HEK293T (cell line): ENCODE measurements at regions not wholly inside any gene's neighbourhood (a gene's known extent, or its start where the extent isn't known, plus 50 kb on each side); places are given as distances from the start of the nearest gene placed in this dataset.

Experiments
- CTCF ChIA-PET: fragments of 350-600 bp; formaldehyde crosslinking; extraction: SDS; loops from one replicate; lab custom pipeline; 2021; ENCODE audit warnings: antibody characterized with exemption, inconsistent platforms; lab: Yijun Ruan, JAX
- POLR2A ChIA-PET: fragments of 350-600 bp; formaldehyde crosslinking; extraction: SDS; loops from one replicate; lab custom pipeline; 2020; ENCODE audit warnings: antibody characterized with exemption, inconsistent platforms; lab: Yijun Ruan, JAX
- DNase-seq: peaks from one replicate; pipeline ENCODE4 v3.0.0; 2012; ENCODE audit warnings: mixed read lengths; ENCODE audit errors: extremely low spot score
- ARNT ChIP-seq: fragments of 450-650 bp; IDR thresholded peaks from 2 replicates; pipeline ENCODE4 v1.6.1; 2017; ENCODE audit warnings: mild to moderate bottlenecking
- BHLHE40 ChIP-seq: fragments of 450-650 bp; IDR thresholded peaks from 2 replicates; pipeline ENCODE4 v1.6.1; 2016; ENCODE audit warnings: mild to moderate bottlenecking, moderate library complexity, borderline replicate concordance
- CTBP1 ChIP-seq: fragments of 450-650 bp; IDR thresholded peaks from 2 replicates; pipeline ENCODE4 v1.6.1; 2016; ENCODE audit warnings: borderline replicate concordance
- ELF4 ChIP-seq: fragments of 450-650 bp; IDR thresholded peaks from 2 replicates; pipeline ENCODE4 v1.6.1; 2017; ENCODE audit warnings: antibody characterized with exemption
- FOXA1 ChIP-seq: fragments of 450-650 bp; IDR thresholded peaks from 2 replicates; pipeline ENCODE4 v1.6.1; 2016; ENCODE audit warnings: mild to moderate bottlenecking
- FOXK2 ChIP-seq: fragments of 450-650 bp; IDR thresholded peaks from 2 replicates; pipeline ENCODE4 v1.6.1; 2016; ENCODE audit warnings: mild to moderate bottlenecking
- FOXM1 ChIP-seq: fragments of 450-650 bp; IDR thresholded peaks from 2 replicates; pipeline ENCODE4 v1.6.1; 2017; ENCODE audit warnings: mild to moderate bottlenecking, borderline replicate concordance
- HDGF ChIP-seq: fragments of 450-650 bp; IDR thresholded peaks from 2 replicates; pipeline ENCODE4 v1.6.1; 2017; ENCODE audit warnings: antibody characterized with exemption, borderline replicate concordance
- L3MBTL2 ChIP-seq: fragments of 450-650 bp; conservative IDR thresholded peaks from 2 replicates; pipeline ENCODE4 v1.6.1; 2016; ENCODE audit warnings: mild to moderate bottlenecking
- LEF1 ChIP-seq: fragments of 450-650 bp; IDR thresholded peaks from 2 replicates; pipeline ENCODE4 v1.6.1; 2017; ENCODE audit warnings: mild to moderate bottlenecking, borderline replicate concordance
- NFRKB ChIP-seq: fragments of 450-650 bp; IDR thresholded peaks from 2 replicates; pipeline ENCODE4 v1.6.1; 2016; ENCODE audit warnings: mild to moderate bottlenecking, moderate library complexity
- PKNOX1 ChIP-seq: fragments of 450-650 bp; IDR thresholded peaks from 2 replicates; pipeline ENCODE4 v1.6.1; 2016
- SP1 ChIP-seq: fragments of 450-650 bp; IDR thresholded peaks from 2 replicates; pipeline ENCODE4 v1.6.1; 2017
- SUZ12 ChIP-seq: fragments of 450-650 bp; IDR thresholded peaks from 2 replicates; pipeline ENCODE4 v1.6.1; 2016; ENCODE audit warnings: mild to moderate bottlenecking
- TARDBP ChIP-seq: fragments of 450-650 bp; IDR thresholded peaks from 2 replicates; pipeline ENCODE4 v1.6.1; 2016
- ZNF384 ChIP-seq: fragments of 450-650 bp; IDR thresholded peaks from 2 replicates; pipeline ENCODE4 v1.6.1; 2016

- TF ChIP-seq ZNF384 (no peak), ARNT (no peak), NFRKB (no peak), FOXA1 (no peak), L3MBTL2 (no peak), BHLHE40 (no peak), FOXM1 (no peak), PKNOX1 (no peak), SUZ12 (no peak), ELF4 (no peak), CTBP1 (no peak), LEF1 (no peak), SP1 (no peak), HDGF (no peak), TARDBP (no peak), FOXK2 (no peak)
- POLR2A ChIA-PET = no interaction called here
- no peak for DNase-seq
- CTCF ChIA-PET = no interaction called here
Observed at GRCh38 chr20:11448554-11448953, 469.1 kb upstream of the BTBD3 start.

- ChIA-PET POLR2A (no interaction called here), CTCF (no interaction called here)
- no peak for TF ChIP-seq FOXM1
- no peak for TF ChIP-seq HDGF
- no peak for TF ChIP-seq LEF1
- TF ChIP-seq FOXK2 = no peak
- no peak for TF ChIP-seq ELF4
- TF ChIP-seq ARNT = no peak
- no peak for TF ChIP-seq PKNOX1
- no peak for TF ChIP-seq L3MBTL2
- no peak for TF ChIP-seq SUZ12
- no peak for TF ChIP-seq TARDBP
- TF ChIP-seq SP1 = no peak
- TF ChIP-seq BHLHE40 = no peak
- no peak for TF ChIP-seq ZNF384
- DNase-seq = no peak
Observed at GRCh38 chr20:11451793-11452291, 465.9 kb upstream of the BTBD3 start.

GRCh38 chr20:11452326-11452725 is 465.4 kb upstream of the BTBD3 start:
- ChIA-PET POLR2A (no interaction called here), CTCF (no interaction called here)
- TF ChIP-seq ARNT (no peak), ELF4 (no peak), PKNOX1 (no peak), NFRKB (no peak), LEF1 (no peak), BHLHE40 (no peak), ZNF384 (no peak), FOXK2 (no peak), CTBP1 (no peak), L3MBTL2 (no peak), SP1 (no peak), FOXA1 (no peak), SUZ12 (no peak), FOXM1 (no peak), TARDBP (no peak), HDGF (no peak)
- no peak for DNase-seq

GRCh38 chr20:11453430-11453829 is 464.3 kb upstream of the BTBD3 start:
- DNase-seq = no peak
- ChIA-PET POLR2A (no interaction called here), CTCF (no interaction called here)
- no peak for TF ChIP-seq BHLHE40
- TF ChIP-seq SP1 = no peak

GRCh38 chr20:11454966-11455799 is 462.5 kb upstream of the BTBD3 start:
- DNase-seq = no peak
- ChIA-PET POLR2A (interaction anchor here (0.6 kb wide), 1 partner anchor 76 kb away, joined by 3 read pairs; no protein-coding TSS in a partner anchor), CTCF (interaction anchor here (0.7 kb wide), 1 partner anchor 18 kb away, joined by 5 read pairs; no protein-coding TSS in a partner anchor)
- no peak for TF ChIP-seq SUZ12
- no peak for TF ChIP-seq HDGF
- no peak for TF ChIP-seq FOXA1
- TF ChIP-seq CTBP1 = no peak
- TF ChIP-seq LEF1 = no peak
- no peak for TF ChIP-seq BHLHE40
- TF ChIP-seq TARDBP = no peak
- no peak for TF ChIP-seq FOXK2
- no peak for TF ChIP-seq ARNT
- no peak for TF ChIP-seq FOXM1
- no peak for TF ChIP-seq SP1
- TF ChIP-seq L3MBTL2 = no peak
- no peak for TF ChIP-seq ELF4
- TF ChIP-seq ZNF384 = no peak
- TF ChIP-seq NFRKB = no peak
- TF ChIP-seq PKNOX1 = no peak
